Testis (tissue), 2 donors: ENCODE measurements at regions not wholly inside any gene's neighbourhood (a gene's known extent, or its start where the extent isn't known, plus 50 kb on each side); places are given as distances from the start of the nearest gene placed in this dataset.
"Not testable (repeated sequence)": the region's sequence is repeated elsewhere in the genome, so short reads cannot be mapped to it uniquely, and the experiment has no call there.

Experiments
- DNase-seq: peaks from one replicate; pipeline ENCODE4 v3.0.0-alpha.2; 2019
- H3K27ac ChIP-seq, 2 donors: fragments of 200-600 bp; sonication (generic); one replicate each; pipeline ENCODE4 v1.5.1; 2019
- H3K27me3 ChIP-seq: fragments of 200-600 bp; sonication (generic); one replicate; pipeline ENCODE4 v1.5.1; 2019
- H3K36me3 ChIP-seq: fragments of 200-600 bp; sonication (generic); one replicate; pipeline ENCODE4 v1.5.1; 2017; ENCODE audit warnings: low read depth; ENCODE audit errors: missing control alignments
- H3K4me1 ChIP-seq: fragments of 200-600 bp; sonication (generic); one replicate; pipeline ENCODE4 v1.5.1; 2019
- H3K4me3 ChIP-seq, 2 donors: fragments of 200-600 bp; sonication (generic); one replicate each; pipeline ENCODE4 v1.5.1; 2017 to 2019
- H3K9me3 ChIP-seq: fragments of 200-600 bp; sonication (generic); one replicate; pipeline ENCODE4 v1.5.1; 2017
- CTCF ChIP-seq, 3 experiments: fragments of 450-650 bp in 2 of 3; fragments of 200-600 bp in 1 of 3; sonication (generic) in 1 of 3; IDR thresholded peaks; one replicate each; pipeline ENCODE4 v1.5.1; 2016 to 2019; ENCODE audit warnings: antibody characterized with exemption in 3 of 3, mild to moderate bottlenecking in 2 of 3, moderate library complexity in 1 of 3
- POLR2A ChIP-seq: fragments of 450-650 bp; IDR thresholded peaks from one replicate; pipeline ENCODE4 v1.6.1; 2017; ENCODE audit warnings: antibody characterized with exemption, mild to moderate bottlenecking, moderate library complexity
- WGBS, 2 donors: methylation state at CpG; one replicate each; pipeline ENCODE4 v1.1.5; 2018; 5-methylcytosine and 5-hydroxymethylcytosine counted together
- intact Hi-C: fragments of 100-400 bp; cut with DNase I; formaldehyde crosslinking; loops from one replicate; pipeline ENCODE4 v1.15.1; 2023; ENCODE audit warnings: low total_unique reads

GRCh38 chr1:189726806-189727205 lies 750.9 kb downstream of the BRINP3 start:
- no peaks in the 10 kb centered on the region for H3K9me3 ChIP-seq
- 88 to 91% methylated on average over 4 of the region's 4 CpGs for WGBS, 2 donors
- H3K4me3 ChIP-seq = no peak overlapping the region
- intact Hi-C loops = no loop called here
- TF ChIP-seq POLR2A (no peak), CTCF (IDR thresholded peaks at IDR 0.05) (no peak)
- no peaks in the 10 kb centered on the region for H3K4me1 ChIP-seq
- H3K27me3 ChIP-seq = no peaks in the 10 kb centered on the region
- DNase-seq = no peak
- H3K27ac ChIP-seq = no peak overlapping the region
- H3K36me3 ChIP-seq = no peaks in the 10 kb centered on the region

GRCh38 chr1:189751311-189751710 lies 726.4 kb downstream of the BRINP3 start:
- Histone ChIP-seq H3K36me3 (no peaks in the 10 kb centered on the region), H3K4me1 (no peaks in the 10 kb centered on the region), H3K27me3 (no peaks in the 10 kb centered on the region), H3K9me3 (no peaks in the 10 kb centered on the region), H3K4me3 (no peak overlapping the region), H3K27ac (no peak overlapping the region)
- TF ChIP-seq CTCF (IDR thresholded peaks at IDR 0.05) (no peak), POLR2A (no peak)
- intact Hi-C loops = no loop called here
- no peak for DNase-seq

- TF ChIP-seq CTCF (IDR thresholded peaks at IDR 0.05) (no peak), POLR2A (no peak)
- no peak overlapping the region for H3K4me3 ChIP-seq
- no peaks in the 10 kb centered on the region for H3K36me3 ChIP-seq
- no peaks in the 10 kb centered on the region for H3K9me3 ChIP-seq
- 50 to 70% methylated on average over 1 of the region's 1 CpG for WGBS, 2 donors
- no peaks in the 10 kb centered on the region for H3K4me1 ChIP-seq
- H3K27me3 ChIP-seq = no peaks in the 10 kb centered on the region
- no peak overlapping the region for H3K27ac ChIP-seq
- DNase-seq = no peak
- intact Hi-C loops = no loop called here
Observed at GRCh38 chr1:189752461-189752995, 725.1 kb downstream of the BRINP3 start.

- H3K4me1 ChIP-seq, H3K9me3 ChIP-seq, H3K36me3 ChIP-seq, intact Hi-C loops, H3K4me3 ChIP-seq, DNase-seq, H3K27me3 ChIP-seq, H3K27ac ChIP-seq: not testable (repeated sequence)
- 84 to 94% methylated on average over 9 of the region's 9 CpGs for WGBS, 2 donors
Observed at GRCh38 chr1:189755100-189755499, 722.6 kb downstream of the BRINP3 start.

GRCh38 chr1:189764391-189765320 lies 713.0 kb downstream of the BRINP3 start:
- Histone ChIP-seq H3K27me3 (no peaks in the 10 kb centered on the region), H3K4me1 (no peaks in the 10 kb centered on the region), H3K9me3 (no peaks in the 10 kb centered on the region), H3K4me3 (no peak overlapping the region), H3K27ac (no peak overlapping the region), H3K36me3 (no peaks in the 10 kb centered on the region)
- TF ChIP-seq CTCF (IDR thresholded peaks at IDR 0.05) = no peak
- no peak for TF ChIP-seq POLR2A
- intact Hi-C loops = no loop called here
- no peak for DNase-seq
- WGBS, 2 donors = 79 to 85% methylated on average over 2 of the region's 2 CpGs
